ENCODE measurements at regions not wholly inside any gene's neighbourhood (a gene's known extent, or its start where the extent isn't known, plus 50 kb on each side); places are given as distances from the start of the nearest gene placed in this dataset.

GRCh38 chr9:119634006-119634405 is 264.8 kb upstream of the BRINP1 start:
- DNase-seq (ENCODE audit: low read depth) = no peak

- DNase-seq (ENCODE audit: low read depth) = no peak
Observed at GRCh38 chr9:119611565-119611964, 242.3 kb upstream of the BRINP1 start.

- no peak for DNase-seq (ENCODE audit: low read depth)
Observed at GRCh38 chr9:119609277-119609971, 240.2 kb upstream of the BRINP1 start.

- no peak for DNase-seq (ENCODE audit: low read depth)
Observed at GRCh38 chr9:119601632-119602031, 232.4 kb upstream of the BRINP1 start.

- DNase-seq (ENCODE audit: low read depth) = no peak
Observed at GRCh38 chr9:119597499-119597898, 228.3 kb upstream of the BRINP1 start.

GRCh38 chr9:119596703-119597102 is 227.5 kb upstream of the BRINP1 start:
- DNase-seq (ENCODE audit: low read depth) = no peak

GRCh38 chr9:119588874-119589744 is 219.9 kb upstream of the BRINP1 start:
- DNase-seq (ENCODE audit: low read depth) = no peak

GRCh38 chr9:119577881-119578280 is 208.6 kb upstream of the BRINP1 start:
- DNase-seq (ENCODE audit: low read depth) = no peak

- no peak for DNase-seq (ENCODE audit: low read depth)
Observed at GRCh38 chr9:119559986-119560385, 190.8 kb upstream of the BRINP1 start.

- DNase-seq (ENCODE audit: low read depth) = no peak
Observed at GRCh38 chr9:119559056-119559455, 189.8 kb upstream of the BRINP1 start.

GRCh38 chr9:119556129-119556875 is 187.1 kb upstream of the BRINP1 start:
- DNase-seq (ENCODE audit: low read depth) = peak; percentile 36

GRCh38 chr9:119544492-119544891 is 175.3 kb upstream of the BRINP1 start:
- DNase-seq (ENCODE audit: low read depth) = no peak

GRCh38 chr9:119537138-119537537 is 167.9 kb upstream of the BRINP1 start:
- DNase-seq (ENCODE audit: low read depth) = no peak

GRCh38 chr9:119533504-119533903 is 164.3 kb upstream of the BRINP1 start:
- no peak for DNase-seq (ENCODE audit: low read depth)

- DNase-seq (ENCODE audit: low read depth) = no peak
Observed at GRCh38 chr9:119526698-119527097, 157.5 kb upstream of the BRINP1 start.

- no peak for DNase-seq (ENCODE audit: low read depth)
Observed at GRCh38 chr9:119523508-119523907, 154.3 kb upstream of the BRINP1 start.

- DNase-seq (ENCODE audit: low read depth) = no peak
Observed at GRCh38 chr9:119522381-119522780, 153.1 kb upstream of the BRINP1 start.

GRCh38 chr9:119509291-119509905 is 140.2 kb upstream of the BRINP1 start:
- DNase-seq (ENCODE audit: low read depth) = no peak

- no peak for DNase-seq (ENCODE audit: low read depth)
Observed at GRCh38 chr9:119501374-119501773, 132.1 kb upstream of the BRINP1 start.

- no peak for DNase-seq (ENCODE audit: low read depth)
Observed at GRCh38 chr9:119500072-119500771, 131.0 kb upstream of the BRINP1 start.

- no peak for DNase-seq (ENCODE audit: low read depth)
Observed at GRCh38 chr9:119487118-119487827, 118.0 kb upstream of the BRINP1 start.

Data from fibroblast of the conjunctiva (primary cell).